HG02610 (cell line): ENCODE measurements at regions not wholly inside any gene's neighbourhood (a gene's known extent, or its start where the extent isn't known, plus 50 kb on each side); places are given as distances from the start of the nearest gene placed in this dataset.

ENCODE experiments used
- ATAC-seq: cut with Tn5 transposase; IDR thresholded peaks from one replicate; pipeline ENCODE4 v1.9.1; 2021; ENCODE audit warnings: mild to moderate bottlenecking, moderate library complexity; ENCODE audit not compliant: unreplicated experiment

DNA sequence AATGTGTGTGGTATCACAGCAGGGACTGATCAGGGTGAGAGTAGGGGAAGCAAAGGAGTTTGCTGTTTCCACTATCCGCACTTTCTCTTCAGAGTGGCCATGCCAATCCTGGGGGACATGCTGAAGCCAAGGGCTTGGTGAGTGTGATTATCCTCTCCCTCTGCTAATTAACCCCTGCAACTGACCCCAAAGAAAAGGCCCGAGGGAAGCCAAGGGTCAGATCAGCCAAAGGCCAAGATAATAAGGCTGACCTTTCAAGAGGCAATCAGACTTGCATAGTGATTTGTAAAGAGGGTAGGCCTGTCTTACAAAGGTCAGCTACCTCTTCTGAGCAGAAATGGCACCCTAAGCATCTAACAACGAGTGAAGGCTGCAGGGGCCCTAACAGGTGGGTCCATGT is 420.5 kb upstream of the CPEB2 start:
- no peak for ATAC-seq

DNA sequence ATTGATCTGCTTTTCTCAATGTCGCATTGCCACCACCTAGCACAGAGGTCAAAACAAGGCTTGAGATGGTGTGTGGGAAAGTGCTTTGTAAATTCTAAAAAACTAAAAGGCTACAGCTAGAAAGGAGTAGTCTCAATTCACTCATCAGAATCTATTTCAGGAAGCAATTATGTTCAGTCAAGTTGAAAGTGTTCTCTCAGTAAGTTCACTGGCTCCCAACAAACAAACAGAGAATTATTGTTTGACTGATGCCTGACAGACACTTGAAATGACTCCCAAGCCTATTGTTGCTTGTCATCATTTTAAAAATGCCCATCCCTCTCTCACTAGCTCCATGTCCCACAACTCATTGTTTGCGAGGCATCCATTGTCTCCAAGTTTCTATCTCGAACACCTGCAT is 419.6 kb upstream of the CPEB2 start:
- ATAC-seq: no peak

DNA sequence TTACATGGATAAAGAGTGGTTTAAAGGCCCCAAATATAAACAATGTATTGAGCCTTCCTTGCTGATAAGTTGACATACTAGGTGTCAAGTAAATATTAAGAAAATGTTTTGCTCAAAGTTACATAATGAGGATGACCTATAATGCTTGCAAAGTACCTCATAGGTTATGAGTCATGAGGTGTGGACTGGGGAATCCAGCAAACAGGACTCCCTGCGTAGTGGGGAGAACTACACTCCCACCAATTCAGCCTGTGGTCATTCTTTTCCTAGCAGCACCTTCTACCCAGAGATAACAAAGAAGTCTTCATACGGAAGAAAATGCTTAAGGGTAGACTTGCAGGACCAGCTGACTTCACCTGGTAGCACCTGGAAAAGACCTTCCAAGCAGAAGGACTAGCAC is 418.9 kb upstream of the CPEB2 start:
- ATAC-seq: no peak

DNA sequence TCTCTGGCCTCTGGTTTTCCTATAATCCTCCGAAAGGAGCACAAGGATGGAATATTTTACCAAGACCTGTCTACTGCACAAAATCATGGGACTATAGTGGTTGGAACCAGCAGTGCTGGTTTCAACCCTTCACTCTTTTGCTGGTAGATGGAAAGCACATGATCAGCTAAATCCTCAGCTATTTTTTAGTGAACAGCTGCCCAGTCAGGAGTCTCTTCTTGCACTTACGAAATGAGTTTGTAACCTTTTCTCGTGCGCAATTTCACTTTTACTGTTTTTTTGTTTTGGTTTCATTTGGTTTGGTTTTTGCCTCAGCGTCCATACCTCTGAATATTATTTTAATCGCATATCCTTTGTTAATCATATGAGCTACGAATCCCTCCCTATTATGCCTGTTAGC is 418.5 kb upstream of the CPEB2 start:
- no peak for ATAC-seq

DNA sequence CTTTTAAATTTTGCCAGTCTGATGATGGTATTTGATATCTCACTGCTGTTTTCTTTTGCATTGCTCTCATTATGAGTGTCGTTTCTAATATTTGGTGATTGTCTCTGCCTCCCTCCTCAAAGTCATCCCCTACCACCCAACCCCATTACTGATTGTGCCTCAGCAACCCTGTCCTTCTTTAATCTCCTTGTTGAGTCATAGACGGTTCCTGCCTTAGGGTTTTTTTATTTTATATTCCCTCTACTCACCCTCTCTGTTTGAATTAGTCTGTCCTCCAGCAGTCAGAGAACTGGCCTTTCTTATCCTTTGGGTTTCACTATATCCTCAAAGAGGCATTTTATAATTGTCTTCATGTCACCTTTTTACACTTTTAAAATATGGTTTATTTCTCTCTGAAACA is 409.3 kb upstream of the CPEB2 start:
- ATAC-seq: no peak

- no peak for ATAC-seq
Observed at GRCh38 chr4:14596028-14596427, 406.3 kb upstream of the CPEB2 start.

DNA sequence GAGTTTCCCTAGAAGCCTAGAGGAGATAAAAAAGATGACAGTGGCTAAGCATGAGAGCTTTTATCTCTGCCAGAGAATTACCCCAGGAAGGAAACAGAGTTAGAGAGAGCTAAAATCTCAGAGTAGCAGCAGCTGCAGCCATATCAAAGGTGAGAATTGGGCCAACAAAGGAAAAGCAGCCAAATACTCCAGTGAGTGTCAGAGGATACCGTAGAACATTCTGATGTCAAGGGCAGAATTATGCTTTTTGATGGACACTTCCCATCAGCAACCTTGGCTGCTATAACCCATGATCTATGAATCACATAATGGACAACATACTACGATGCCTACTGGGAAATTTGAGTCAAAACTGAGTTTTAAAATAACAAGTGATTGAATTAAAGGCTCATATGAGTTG is 405.8 kb upstream of the CPEB2 start:
- no peak for ATAC-seq

GRCh38 chr4:14596904-14597303 is 405.4 kb upstream of the CPEB2 start:
- ATAC-seq: no peak

GRCh38 chr4:14602206-14602605 is 400.1 kb upstream of the CPEB2 start:
- ATAC-seq: no peak

DNA sequence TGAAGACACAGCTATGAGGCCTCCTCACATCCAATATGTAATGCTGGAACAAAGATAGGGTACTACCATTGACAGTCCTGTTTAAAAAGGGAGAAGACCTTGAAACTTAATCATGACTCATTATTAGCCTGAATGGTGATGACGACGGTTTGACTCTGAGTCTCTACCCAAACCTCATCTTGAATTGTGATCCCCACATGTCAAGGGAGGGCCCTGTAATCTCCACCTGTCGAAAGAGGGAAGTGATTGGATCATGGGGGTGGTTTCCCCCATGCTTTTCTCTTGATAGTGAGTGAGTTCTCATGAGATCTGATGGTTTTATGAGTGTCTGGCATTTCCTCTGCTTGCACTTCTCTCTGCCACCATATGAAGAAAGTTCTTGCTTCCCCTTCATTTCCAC is 395.3 kb upstream of the CPEB2 start:
- no peak for ATAC-seq

- ATAC-seq: no peak
Observed at GRCh38 chr4:14607578-14607977, 394.7 kb upstream of the CPEB2 start.

DNA sequence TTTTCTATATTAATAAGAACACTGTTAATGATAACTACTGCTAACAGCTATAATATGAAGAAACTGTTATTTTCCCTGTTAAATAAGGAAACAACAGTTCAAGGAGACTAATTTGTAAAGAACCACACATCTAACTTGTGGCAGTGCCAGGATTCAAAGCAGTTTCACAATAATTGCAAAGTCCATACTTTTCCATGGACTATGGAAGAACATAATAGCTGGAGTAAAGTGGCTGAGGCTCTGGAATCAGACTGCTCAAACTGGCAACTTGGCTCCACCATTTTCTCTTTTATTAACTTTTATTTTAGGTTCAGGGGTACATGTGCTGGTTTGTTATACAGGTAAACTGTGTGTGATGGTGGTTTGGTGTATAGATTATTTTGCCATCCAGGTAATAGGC is 393.7 kb upstream of the CPEB2 start:
- no peak for ATAC-seq

- ATAC-seq: no peak
Observed at GRCh38 chr4:14614840-14615239, 387.4 kb upstream of the CPEB2 start.

GRCh38 chr4:14615671-14616070 is 386.6 kb upstream of the CPEB2 start:
- ATAC-seq: no peak

DNA sequence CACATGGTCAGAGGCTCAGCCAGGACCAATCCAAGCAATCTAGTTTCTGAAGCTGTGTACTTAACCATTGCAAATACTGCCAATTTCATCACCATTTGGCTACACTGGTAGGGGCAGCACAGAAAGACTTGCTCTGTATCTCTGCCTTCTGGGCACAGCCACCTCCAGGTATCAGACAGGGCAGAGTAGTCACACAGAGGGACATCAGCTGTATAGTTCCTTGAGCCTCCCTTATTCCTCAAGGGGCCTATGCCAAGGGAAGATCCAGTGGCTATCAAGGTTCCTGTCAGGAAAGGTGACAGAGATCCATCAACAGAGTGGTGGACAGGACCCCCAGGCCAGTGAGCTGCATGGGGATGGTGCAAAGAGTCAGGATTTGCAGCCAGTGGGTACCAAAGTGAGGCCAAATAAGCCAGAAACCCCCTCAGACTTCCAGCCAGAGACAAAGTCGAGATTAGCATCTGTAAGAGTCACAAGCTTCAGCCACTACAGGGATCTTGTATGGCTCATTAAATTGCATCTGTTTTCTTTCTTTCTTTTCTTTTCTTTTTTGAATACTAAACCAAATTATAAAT is 381.6 kb upstream of the CPEB2 start:
- no peak for ATAC-seq

- ATAC-seq: no peak
Observed at GRCh38 chr4:14621731-14622463, 380.4 kb upstream of the CPEB2 start.

DNA sequence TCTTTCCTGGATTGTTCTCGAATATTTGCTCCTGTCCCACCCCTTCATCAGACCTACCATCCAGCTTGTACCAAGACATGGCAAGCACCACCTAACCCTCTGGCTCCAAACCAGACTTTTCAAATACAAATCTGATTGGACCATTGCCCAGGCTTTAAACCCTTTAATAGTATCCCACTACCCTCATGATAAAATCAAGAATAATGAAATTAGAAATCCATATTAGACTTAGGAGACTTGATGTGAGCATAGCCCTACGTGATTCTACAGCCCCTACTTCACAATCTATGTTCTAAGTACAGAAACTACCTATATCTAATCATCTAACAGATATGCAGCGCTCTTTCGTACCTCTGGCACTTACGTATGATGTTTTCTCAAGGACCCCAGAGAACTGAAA is 375.2 kb upstream of the CPEB2 start:
- no peak for ATAC-seq

DNA sequence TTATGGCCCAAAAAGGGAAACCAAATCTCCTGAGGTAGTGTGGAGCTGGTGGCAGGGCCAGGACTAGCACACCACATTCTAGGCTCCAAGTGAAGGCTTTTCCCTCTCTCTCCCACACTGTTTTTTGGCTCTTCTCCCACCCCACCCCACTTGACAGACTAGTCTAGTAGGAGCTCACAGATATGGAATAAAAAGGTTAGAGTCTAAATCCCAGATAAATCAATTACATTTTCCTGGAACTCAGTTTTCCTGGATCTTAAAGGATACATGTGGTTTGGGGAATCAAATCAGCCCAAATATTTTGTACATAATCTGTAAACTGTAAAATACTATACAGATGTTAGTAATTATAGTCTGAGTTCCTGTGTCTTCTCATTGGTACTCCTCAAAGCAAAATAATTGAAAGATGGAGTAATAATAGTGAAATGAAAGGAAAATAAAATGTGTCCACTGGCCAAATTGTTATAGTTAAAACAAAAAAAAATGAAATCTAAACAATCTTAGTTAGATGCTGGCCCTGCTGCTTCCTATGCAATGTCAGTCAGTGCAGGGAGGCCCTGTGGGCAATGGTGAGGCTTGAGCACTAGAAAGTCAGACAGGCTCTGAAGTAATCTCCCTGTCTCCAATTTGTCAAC is 370.4 kb upstream of the CPEB2 start:
- ATAC-seq: no peak

GRCh38 chr4:14636563-14636962 is 365.7 kb upstream of the CPEB2 start:
- ATAC-seq: no peak

DNA sequence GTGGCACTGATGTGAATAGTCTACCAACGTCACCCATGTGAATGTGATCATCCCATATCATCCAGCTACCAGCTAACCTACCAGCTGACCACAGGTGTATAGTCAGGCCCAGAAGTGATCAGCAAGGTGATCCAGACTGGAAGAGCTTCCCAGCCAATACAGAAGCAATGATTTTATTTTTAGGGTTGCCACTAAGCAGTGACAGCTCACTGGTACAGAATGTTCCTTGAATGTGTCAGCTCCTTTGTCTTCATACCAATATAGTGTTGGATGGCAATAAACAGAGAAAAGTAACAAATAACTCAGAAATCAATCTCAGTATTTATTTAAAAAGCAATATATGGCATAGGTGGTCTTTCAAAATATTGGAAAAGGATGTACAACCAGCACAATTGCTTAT is 361.8 kb upstream of the CPEB2 start:
- ATAC-seq: no peak

DNA sequence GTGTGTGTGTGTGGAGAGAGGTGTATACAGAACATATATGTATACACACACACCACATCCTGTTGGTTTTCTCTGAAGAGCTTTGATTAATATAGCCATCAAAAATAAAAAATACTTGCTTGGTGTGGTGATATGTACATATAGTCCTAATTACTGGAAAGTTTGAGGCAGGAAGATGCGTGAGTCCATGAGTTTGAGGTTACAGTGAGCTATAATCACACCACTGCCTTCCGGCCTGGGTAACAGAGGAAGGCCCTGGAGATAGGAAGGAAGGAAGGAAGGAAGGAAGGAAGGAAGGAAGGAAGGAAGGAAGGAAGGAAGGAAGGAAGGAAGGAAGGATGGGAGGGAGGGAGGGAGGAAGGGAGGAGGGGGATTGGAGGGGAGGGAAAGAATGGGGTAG is 360.4 kb upstream of the CPEB2 start:
- no peak for ATAC-seq

GRCh38 chr4:14644580-14645282 is 357.6 kb upstream of the CPEB2 start:
- ATAC-seq: no peak
